Endodermal cell (in vitro differentiated cells): ENCODE measurements at regions not wholly inside any gene's neighbourhood (a gene's known extent, or its start where the extent isn't known, plus 50 kb on each side); places are given as distances from the start of the nearest gene placed in this dataset.

ENCODE experiments used
- DNase-seq: peaks from one replicate; pipeline ENCODE4 v3.0.0-alpha.2; 2017
- H3K27ac ChIP-seq: 2 replicates; pipeline ENCODE4 v1.5.1; 2013; ENCODE audit warnings: mild to moderate bottlenecking, low read depth, low read length, moderate library complexity
- H3K27me3 ChIP-seq: 2 replicates; pipeline ENCODE4 v1.6.1; 2013; ENCODE audit warnings: mild to moderate bottlenecking, low read length, moderate library complexity; ENCODE audit not compliant: insufficient read depth, control insufficient read depth, poor library complexity, severe bottlenecking
- H3K36me3 ChIP-seq: 2 replicates; pipeline ENCODE4 v1.7.0; 2013; ENCODE audit warnings: mild to moderate bottlenecking, low read length, moderate library complexity; ENCODE audit not compliant: control insufficient read depth, insufficient read depth
- H3K4me1 ChIP-seq: one replicate; pipeline ENCODE4 v1.7.0; 2013; ENCODE audit warnings: low read length; ENCODE audit not compliant: control insufficient read depth, insufficient read depth
- H3K4me3 ChIP-seq: 2 replicates; pipeline ENCODE4 v1.5.1; 2013; ENCODE audit warnings: mild to moderate bottlenecking, low read length, moderate library complexity
- H3K9ac ChIP-seq: 2 replicates; pipeline ENCODE4 v1.6.1; 2013; ENCODE audit warnings: mild to moderate bottlenecking, low read length, moderate library complexity; ENCODE audit not compliant: poor library complexity, severe bottlenecking; ENCODE audit errors: extremely low read depth
- H3K9me3 ChIP-seq: 2 replicates; pipeline ENCODE4 v1.6.1; 2013; ENCODE audit warnings: mild to moderate bottlenecking, low read length, moderate library complexity; ENCODE audit not compliant: control insufficient read depth
- H3K27ac Mint-ChIP-seq: 2 replicates; pipeline ENCODE4 v1.8.0; 2020; ENCODE audit warnings: mixed read lengths
- H3K27me3 Mint-ChIP-seq: 2 replicates; pipeline ENCODE4 v1.8.0; 2021; ENCODE audit warnings: mild to moderate bottlenecking, mixed read lengths; ENCODE audit not compliant: insufficient read depth
- H3K36me3 Mint-ChIP-seq: 2 replicates; pipeline ENCODE4 v1.8.0; 2020; ENCODE audit warnings: low read depth, mixed read lengths
- H3K4me1 Mint-ChIP-seq: 2 replicates; pipeline ENCODE4 v1.8.0; 2020; ENCODE audit warnings: mixed read lengths
- H3K4me3 Mint-ChIP-seq: 2 replicates; pipeline ENCODE4 v1.8.0; 2020; ENCODE audit warnings: mild to moderate bottlenecking, moderate library complexity, mixed read lengths
- H3K9me3 Mint-ChIP-seq: 2 replicates; pipeline ENCODE4 v1.8.0; 2020; ENCODE audit warnings: mild to moderate bottlenecking, mixed read lengths
- CTCF ChIP-seq: fragments of 200-600 bp; sonication (generic); conservative IDR thresholded peaks from 2 replicates; pipeline ENCODE4 v1.5.0; 2021; ENCODE audit warnings: antibody characterized with exemption, mild to moderate bottlenecking
- WGBS, 2 experiments: methylation state at CpG; one replicate each; pipeline versions ENCODE4 v1.1.5 to v1.1.7; 2013; ENCODE audit warnings: missing lambda C conversion rate in 2 of 2, mixed read lengths in 1 of 2; ENCODE audit not compliant: insufficient coverage in 1 of 2, insufficient read length in 1 of 2; 5-methylcytosine and 5-hydroxymethylcytosine counted together

GRCh38 chr10:1950803-1951495 lies 213.6 kb upstream of the ADARB2 start:
- no peaks in the 10 kb centered on the region for H3K27me3 Mint-ChIP-seq
- H3K9me3 Mint-ChIP-seq = no peaks in the 10 kb centered on the region
- H3K4me3 ChIP-seq = no peak overlapping the region
- H3K27ac ChIP-seq = no peak overlapping the region
- H3K27me3 ChIP-seq = no peaks in the 10 kb centered on the region
- no peak overlapping the region for H3K9ac ChIP-seq
- no peak overlapping the region for H3K27ac Mint-ChIP-seq
- H3K36me3 Mint-ChIP-seq = no peaks in the 10 kb centered on the region
- no peaks in the 10 kb centered on the region for H3K9me3 ChIP-seq
- DNase-seq = no peak
- no peaks in the 10 kb centered on the region for H3K36me3 ChIP-seq
- no peak for TF ChIP-seq CTCF
- H3K4me1 Mint-ChIP-seq = no peaks in the 10 kb centered on the region
- no peak overlapping the region for H3K4me3 Mint-ChIP-seq
- 92 to 96% methylated on average over 6 to 7 of the region's 7 CpGs for WGBS, 2 experiments
- H3K4me1 ChIP-seq = no peaks in the 10 kb centered on the region

- Histone ChIP-seq H3K9ac (no peak overlapping the region), H3K4me3 (no peak overlapping the region), H3K27me3 (no peaks in the 10 kb centered on the region), H3K27ac (no peak overlapping the region), H3K4me1 (no peaks in the 10 kb centered on the region), H3K9me3 (no peaks in the 10 kb centered on the region), H3K36me3 (no peaks in the 10 kb centered on the region)
- H3K9me3 Mint-ChIP-seq = no peaks in the 10 kb centered on the region
- TF ChIP-seq CTCF = no peak
- no peak overlapping the region for H3K4me3 Mint-ChIP-seq
- no peaks in the 10 kb centered on the region for H3K36me3 Mint-ChIP-seq
- H3K4me1 Mint-ChIP-seq = peaks cover 10% of the 10 kb centered on the region
- H3K27ac Mint-ChIP-seq = no peak overlapping the region
- DNase-seq = no peak
- 92 to 98% methylated on average over 4 of the region's 4 CpGs for WGBS, 2 experiments
- no peaks in the 10 kb centered on the region for H3K27me3 Mint-ChIP-seq
Measured at GRCh38 chr10:1947464-1948003, 210.2 kb upstream of the ADARB2 start.

- no peak for DNase-seq
- H3K4me3 ChIP-seq = no peak overlapping the region
- H3K36me3 ChIP-seq = no peaks in the 10 kb centered on the region
- no peaks in the 10 kb centered on the region for H3K9me3 ChIP-seq
- no peaks in the 10 kb centered on the region for H3K27me3 ChIP-seq
- H3K9me3 Mint-ChIP-seq = no peaks in the 10 kb centered on the region
- no peaks in the 10 kb centered on the region for H3K27me3 Mint-ChIP-seq
- no peak overlapping the region for H3K9ac ChIP-seq
- no peak overlapping the region for H3K27ac ChIP-seq
- H3K4me1 ChIP-seq = no peaks in the 10 kb centered on the region
- H3K36me3 Mint-ChIP-seq = no peaks in the 10 kb centered on the region
- peaks cover 14% of the 10 kb centered on the region for H3K4me1 Mint-ChIP-seq
- TF ChIP-seq CTCF = no peak
- 89 to 94% methylated on average over 8 to 11 of the region's 11 CpGs for WGBS, 2 experiments
- H3K4me3 Mint-ChIP-seq = no peak overlapping the region
- no peak overlapping the region for H3K27ac Mint-ChIP-seq
Measured at GRCh38 chr10:1944487-1944886, 207.2 kb upstream of the ADARB2 start.
